ENCODE measurements at regions not wholly inside any gene's neighbourhood (a gene's known extent, or its start where the extent isn't known, plus 50 kb on each side); places are given as distances from the start of the nearest gene placed in this dataset.
"Not testable (repeated sequence)": the region's sequence is repeated elsewhere in the genome, so short reads cannot be mapped to it uniquely, and the experiment has no call there.

- DNase-seq, result peak; percentile 26
Measured at GRCh38 chr9:82404881-82405280, 416.3 kb downstream of the SPATA31D1 start.

- no peak for DNase-seq
Measured at GRCh38 chr9:82406456-82407085, 418.0 kb downstream of the SPATA31D1 start.

GRCh38 chr9:82410306-82410705 lies 421.7 kb downstream of the SPATA31D1 start:
- DNase-seq, result peak; percentile 22

- DNase-seq, result no peak
Measured at GRCh38 chr9:82410866-82411265, 422.3 kb downstream of the SPATA31D1 start.

GRCh38 chr9:82412586-82413305 lies 424.2 kb downstream of the SPATA31D1 start:
- DNase-seq, result peak; percentile 14

GRCh38 chr9:82417501-82417900 lies 428.9 kb downstream of the SPATA31D1 start:
- DNase-seq, result no peak

- no peak for DNase-seq
Measured at GRCh38 chr9:82418334-82418733, 429.8 kb downstream of the SPATA31D1 start.

GRCh38 chr9:82419696-82420486 lies 431.3 kb downstream of the SPATA31D1 start:
- no peak for DNase-seq

GRCh38 chr9:82421498-82421897 lies 432.9 kb downstream of the SPATA31D1 start:
- no peak for DNase-seq

GRCh38 chr9:82423700-82424099 lies 435.1 kb downstream of the SPATA31D1 start:
- no peak for DNase-seq

GRCh38 chr9:82424599-82425120 lies 436.1 kb downstream of the SPATA31D1 start:
- no peak for DNase-seq

GRCh38 chr9:82431121-82431520 lies 442.5 kb downstream of the SPATA31D1 start:
- DNase-seq, result no peak

- not testable (repeated sequence) for DNase-seq
Measured at GRCh38 chr9:82433290-82433931, 444.8 kb downstream of the SPATA31D1 start.

- DNase-seq, result peak; percentile 37
Measured at GRCh38 chr9:82436475-82436874, 447.9 kb downstream of the SPATA31D1 start.

GRCh38 chr9:82437183-82437582 lies 448.6 kb downstream of the SPATA31D1 start:
- not testable (repeated sequence) for DNase-seq

- no peak for DNase-seq
Measured at GRCh38 chr9:82438581-82438980, 450.0 kb downstream of the SPATA31D1 start.

GRCh38 chr9:82443312-82443711 lies 454.7 kb downstream of the SPATA31D1 start:
- no peak for DNase-seq

- DNase-seq, result no peak
Measured at GRCh38 chr9:82445556-82445955, 457.0 kb downstream of the SPATA31D1 start.

GRCh38 chr9:82447343-82447742 lies 458.8 kb downstream of the SPATA31D1 start:
- DNase-seq, result no peak

GRCh38 chr9:82449986-82450385 lies 461.4 kb downstream of the SPATA31D1 start:
- no peak for DNase-seq

GRCh38 chr9:82454509-82455190 lies 466.1 kb downstream of the SPATA31D1 start:
- DNase-seq, result no peak

GRCh38 chr9:82456642-82457041 lies 468.1 kb downstream of the SPATA31D1 start:
- peak; percentile 75 for DNase-seq

Data from fibroblast of skin of right biceps (primary cell).